Mammary epithelial cell (primary cell): ENCODE measurements at regions not wholly inside any gene's neighbourhood (a gene's known extent, or its start where the extent isn't known, plus 50 kb on each side); places are given as distances from the start of the nearest gene placed in this dataset.

Experiments used
- EZH2 ChIP-seq: IDR thresholded peaks from 2 replicates; pipeline ENCODE4 v1.6.1; 2012; ENCODE audit warnings: low read length, inconsistent platforms, borderline replicate concordance
- TF ChIP-seq, protein P1 (sequence below), 2 donors: IDR thresholded peaks in 1 of 2; conservative IDR thresholded peaks in 1 of 2; 2 replicates each; pipeline ENCODE4 v1.5.1; 2011 to 2012; ENCODE audit warnings: inconsistent platforms in 2 of 2, low read length in 2 of 2, mild to moderate bottlenecking in 2 of 2, control low read depth in 1 of 2, low read depth in 1 of 2; ENCODE audit not compliant: insufficient read depth in 1 of 2; ENCODE audit errors: extremely low read depth in 1 of 2

DNA sequence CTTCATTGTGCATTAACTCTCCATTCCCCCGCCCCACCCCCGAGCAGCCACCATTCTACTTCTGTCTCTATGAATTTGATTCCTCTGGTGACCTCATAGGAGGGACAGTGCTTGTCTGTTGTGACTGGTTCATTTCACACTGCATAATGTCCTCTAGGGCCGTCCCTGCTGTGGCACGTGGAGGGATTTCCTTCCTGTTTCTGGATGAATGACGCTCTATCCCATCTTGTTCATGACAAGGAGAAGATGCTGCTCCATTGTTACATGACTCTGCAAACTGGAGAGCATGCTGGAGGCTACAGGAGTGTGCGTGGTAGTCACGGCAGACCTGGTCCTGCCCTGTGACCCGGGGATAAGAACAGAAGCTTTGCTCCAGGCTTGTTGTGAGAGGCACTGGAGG lies 61.3 kb downstream of the RTL6 start:
- TF ChIP-seq, protein P1, sequence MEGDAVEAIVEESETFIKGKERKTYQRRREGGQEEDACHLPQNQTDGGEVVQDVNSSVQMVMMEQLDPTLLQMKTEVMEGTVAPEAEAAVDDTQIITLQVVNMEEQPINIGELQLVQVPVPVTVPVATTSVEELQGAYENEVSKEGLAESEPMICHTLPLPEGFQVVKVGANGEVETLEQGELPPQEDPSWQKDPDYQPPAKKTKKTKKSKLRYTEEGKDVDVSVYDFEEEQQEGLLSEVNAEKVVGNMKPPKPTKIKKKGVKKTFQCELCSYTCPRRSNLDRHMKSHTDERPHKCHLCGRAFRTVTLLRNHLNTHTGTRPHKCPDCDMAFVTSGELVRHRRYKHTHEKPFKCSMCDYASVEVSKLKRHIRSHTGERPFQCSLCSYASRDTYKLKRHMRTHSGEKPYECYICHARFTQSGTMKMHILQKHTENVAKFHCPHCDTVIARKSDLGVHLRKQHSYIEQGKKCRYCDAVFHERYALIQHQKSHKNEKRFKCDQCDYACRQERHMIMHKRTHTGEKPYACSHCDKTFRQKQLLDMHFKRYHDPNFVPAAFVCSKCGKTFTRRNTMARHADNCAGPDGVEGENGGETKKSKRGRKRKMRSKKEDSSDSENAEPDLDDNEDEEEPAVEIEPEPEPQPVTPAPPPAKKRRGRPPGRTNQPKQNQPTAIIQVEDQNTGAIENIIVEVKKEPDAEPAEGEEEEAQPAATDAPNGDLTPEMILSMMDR (conservative IDR thresholded peaks at IDR 0.05 in 1 of 2, IDR thresholded peaks at IDR 0.05 in 1 of 2; ENCODE audit: extremely low read depth in 1 of 2, insufficient read depth in 1 of 2, low read depth in 1 of 2, low read length in 2 of 2): no peak
- no peak for TF ChIP-seq EZH2
